Erythroblast (primary cell): ENCODE measurements at regions not wholly inside any gene's neighbourhood (a gene's known extent, or its start where the extent isn't known, plus 50 kb on each side); places are given as distances from the start of the nearest gene placed in this dataset.

Experiments used
- DNase-seq, 2 experiments: peaks; one replicate each; lab custom pipeline; 2025; lab: John Stamatoyannopoulos, UW
- GATA1 ChIP-seq: IDR thresholded peaks from 2 replicates; pipeline ENCODE4 v1.6.1; 2011; ENCODE audit warnings: low read depth, mild to moderate bottlenecking, control low read depth, low read length, moderate library complexity
- POLR2A ChIP-seq: IDR thresholded peaks from 2 replicates; pipeline ENCODE4 v1.6.1; 2011; ENCODE audit warnings: mild to moderate bottlenecking, low read length

DNA sequence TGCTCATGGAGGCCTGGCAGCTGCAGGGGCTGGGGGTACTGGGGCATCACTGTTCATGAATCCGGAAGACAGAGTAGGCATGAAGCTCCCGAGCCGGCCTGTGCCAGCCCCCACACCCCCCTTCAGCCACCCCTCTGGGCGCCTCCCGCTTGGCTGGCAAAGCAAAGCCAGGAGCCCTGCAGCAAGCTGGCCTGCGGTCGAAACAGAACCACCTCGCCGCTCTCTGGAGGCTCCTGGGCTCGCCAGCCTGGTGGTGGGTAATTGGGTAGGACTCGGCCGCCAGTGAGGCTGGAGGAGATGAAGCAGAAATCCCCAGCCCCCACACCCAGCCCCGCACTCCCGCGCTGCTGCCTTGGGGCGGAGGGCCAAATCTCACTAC lies 70.9 kb upstream of the GPC1 start:
- DNase-seq = no peak
- TF ChIP-seq GATA1 (no peak), POLR2A (no peak)

- DNase-seq = no peak
- TF ChIP-seq GATA1 (no peak), POLR2A (no peak)
Observed at GRCh38 chr2:240364961-240365775, 70.3 kb upstream of the GPC1 start.

GRCh38 chr2:240365971-240366471 lies 69.4 kb upstream of the GPC1 start:
- TF ChIP-seq POLR2A (no peak), GATA1 (no peak)
- no peak for DNase-seq

DNA sequence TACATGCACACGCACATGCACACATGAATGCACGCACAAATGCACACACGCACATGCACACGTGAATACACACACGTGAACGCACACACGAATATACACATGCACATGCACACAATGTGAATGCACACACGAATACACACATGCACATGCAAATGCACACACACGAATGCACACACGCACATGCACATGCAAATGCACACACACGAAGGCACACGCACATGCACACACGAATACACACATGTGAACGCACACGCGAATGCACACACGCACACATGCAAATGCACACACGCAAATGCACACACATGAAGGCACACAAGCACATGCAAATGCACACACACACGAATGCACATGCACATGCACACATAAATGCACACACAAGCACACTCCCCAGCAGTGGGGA lies 68.6 kb upstream of the GPC1 start:
- DNase-seq = no peak
- TF ChIP-seq GATA1 (no peak), POLR2A (no peak)

DNA sequence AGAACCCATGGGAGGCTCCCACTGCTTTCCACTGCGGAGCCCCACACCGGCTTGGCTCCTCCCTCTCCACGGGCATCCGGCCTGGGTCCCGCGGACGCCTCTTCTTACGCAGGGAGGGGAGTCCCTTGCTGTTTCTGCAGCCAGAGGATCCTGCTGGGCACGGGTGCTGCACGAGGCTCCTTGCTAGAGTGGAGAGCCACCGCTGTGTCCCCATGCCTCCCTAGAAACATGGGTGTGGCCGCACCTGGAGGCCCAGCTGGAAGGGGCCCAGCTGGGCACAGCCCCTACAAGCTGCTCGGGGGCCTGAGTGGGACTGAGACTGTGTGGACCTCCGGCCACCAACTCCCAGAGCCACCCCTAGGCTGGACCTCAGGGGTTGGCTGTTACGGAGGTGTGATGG lies 67.7 kb upstream of the GPC1 start:
- no peak for DNase-seq
- TF ChIP-seq POLR2A = no peak
- TF ChIP-seq GATA1 = no peak

- TF ChIP-seq GATA1 (no peak), POLR2A (no peak)
- no peak for DNase-seq
Observed at GRCh38 chr2:240368781-240369331, 66.6 kb upstream of the GPC1 start.

- TF ChIP-seq GATA1 (no peak), POLR2A (no peak)
Observed at GRCh38 chr2:240369335-240369734, 66.1 kb upstream of the GPC1 start.

GRCh38 chr2:240369801-240370585 lies 65.5 kb upstream of the GPC1 start:
- TF ChIP-seq POLR2A (no peak), GATA1 (no peak)
- no peak for DNase-seq

More at GRCh38 chr2:240369335-240369734, 66.1 kb upstream of the GPC1 start:
- DNase-seq = no peak

- DNase-seq = no peak
- no peak for TF ChIP-seq GATA1
Observed at GRCh38 chr2:240371129-240372000, 64.1 kb upstream of the GPC1 start.

DNA sequence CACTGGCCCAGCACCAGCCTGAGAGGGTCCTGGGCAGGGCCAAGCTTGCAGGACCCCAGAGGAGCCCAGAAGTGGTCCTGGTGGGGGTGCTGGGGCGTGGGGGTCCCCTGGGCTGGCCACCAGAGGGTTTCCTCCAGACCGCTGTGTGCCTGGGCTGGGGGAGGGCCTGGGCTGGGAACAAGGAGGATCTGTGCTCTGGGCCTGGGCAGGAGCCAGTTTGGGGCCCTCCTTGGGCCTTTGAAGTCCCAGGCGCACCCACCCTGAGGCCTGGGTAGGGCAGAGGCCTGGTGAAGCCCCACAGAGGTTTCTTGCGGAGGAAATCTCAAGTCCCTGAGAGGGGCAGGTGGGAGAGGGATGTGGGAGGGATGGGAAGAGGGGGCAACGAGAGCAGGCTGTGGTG lies 63.4 kb upstream of the GPC1 start:
- no peak for DNase-seq
- TF ChIP-seq POLR2A = no peak
- TF ChIP-seq GATA1 = no peak

GRCh38 chr2:240373289-240373885 lies 62.1 kb upstream of the GPC1 start:
- DNase-seq = no peak
- no peak for TF ChIP-seq POLR2A

DNA sequence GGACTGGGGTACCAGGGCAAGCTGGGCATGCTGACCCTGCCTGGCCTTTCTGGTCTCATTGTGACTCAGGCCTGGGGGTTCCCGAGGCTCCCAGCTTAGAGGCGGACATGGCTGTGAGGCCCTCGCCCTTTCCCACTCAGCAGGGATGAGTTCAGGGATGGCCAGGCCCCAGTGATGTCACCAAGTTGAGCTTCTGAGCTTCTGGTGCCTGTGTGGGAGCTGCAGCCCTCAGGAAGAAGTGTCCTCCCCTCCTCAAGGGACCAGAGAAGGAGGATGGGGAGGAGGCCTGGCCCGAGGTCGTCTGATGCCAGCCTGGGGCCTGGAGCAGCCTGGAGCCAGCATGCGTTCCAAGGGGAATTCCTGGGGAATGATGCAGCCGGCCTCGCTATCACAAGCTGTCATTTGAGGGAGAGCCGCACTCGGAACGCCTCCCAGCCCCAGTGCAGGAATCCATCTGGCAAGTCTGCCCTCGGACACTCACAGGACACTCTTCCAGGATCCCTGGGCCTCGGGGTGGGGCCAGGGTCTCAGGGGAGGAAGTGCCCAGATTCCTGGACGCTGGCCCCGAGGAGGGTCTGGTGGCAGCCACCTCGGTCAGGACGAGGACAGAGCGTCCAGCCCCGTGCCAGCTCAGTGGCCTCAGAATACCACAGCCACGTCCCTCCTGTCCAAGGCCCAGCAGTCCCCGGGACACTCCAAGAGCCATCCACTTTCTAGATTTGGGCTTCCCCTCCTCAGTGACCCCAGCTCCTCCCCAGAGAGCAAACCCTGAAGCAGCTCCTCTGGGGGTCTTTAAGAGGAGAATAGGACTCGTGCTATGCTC lies 61.2 kb upstream of the GPC1 start:
- DNase-seq = no peak
- TF ChIP-seq POLR2A (no peak), GATA1 (no peak)
